HL-60 (cell line): ENCODE measurements at regions not wholly inside any gene's neighbourhood (a gene's known extent, or its start where the extent isn't known, plus 50 kb on each side); places are given as distances from the start of the nearest gene placed in this dataset.

Experiments
- CTCF ChIP-seq: IDR thresholded peaks from one replicate; pipeline ENCODE4 v1.5.1; 2011; ENCODE audit warnings: low read length, control low read depth, inconsistent platforms; ENCODE audit not compliant: insufficient read depth
- GABPA ChIP-seq: IDR thresholded peaks from 2 replicates; pipeline ENCODE4 v1.6.1; 2012; ENCODE audit warnings: low read depth
- POLR2AphosphoS5 ChIP-seq: IDR thresholded peaks from 2 replicates; pipeline ENCODE4 v1.6.1; 2012; ENCODE audit warnings: low read depth
- REST ChIP-seq: IDR thresholded peaks from 2 replicates; pipeline ENCODE4 v1.6.1; 2012; ENCODE audit warnings: low read depth; ENCODE audit not compliant: insufficient replicate concordance

GRCh38 chr1:228799924-228800323, 64.6 kb downstream of the RHOU start:
- TF ChIP-seq CTCF (no peak), GABPA (no peak), POLR2AphosphoS5 (no peak), REST (no peak)
